ENCODE measurements at regions not wholly inside any gene's neighbourhood (a gene's known extent, or its start where the extent isn't known, plus 50 kb on each side); places are given as distances from the start of the nearest gene placed in this dataset.

GRCh38 chr3:194536871-194537637, 50.3 kb upstream of the ATP13A3 start:
- TF ChIP-seq EZH2phosphoT487 (IDR thresholded peaks at IDR 0.05; ENCODE audit: borderline replicate concordance, low read length) (no peak), EZH2 (IDR thresholded peaks at IDR 0.05; ENCODE audit: low read length, unreplicated experiment) (no peak), CTCF (conservative IDR thresholded peaks at IDR 0.05; ENCODE audit: low read depth, low read length) (no peak)
- no peak overlapping the region for H3K9ac ChIP-seq (ENCODE audit: low read length)
- 0 out of 2 replicates have a peak, but pooled peaks cover 10% of the 10 kb centered on the region for H3K36me3 ChIP-seq (ENCODE audit: low read depth, low read length)
- CTCF ChIA-PET = no interaction called here
- peak overlapping the region; percentile 6; the same call in 1 of the 2 replicates for H2AFZ ChIP-seq (ENCODE audit: low read length)
- H3K27ac ChIP-seq (ENCODE audit: low read length) = peak overlapping the region; percentile 69
- H3K79me2 ChIP-seq (ENCODE audit: low read length) = no peaks in the 10 kb centered on the region
- H3K4me1 ChIP-seq (ENCODE audit: insufficient read depth, low read length) = peaks cover 15% of the 10 kb centered on the region
- DNase-seq (peak; percentile 91), ATAC-seq (peak; percentile 80)
- H3K4me3 ChIP-seq (ENCODE audit: low read length) = peak overlapping the region; percentile 15; the same call in 1 of the 2 replicates
- no peaks in the 10 kb centered on the region for H4K20me1 ChIP-seq (ENCODE audit: low read length)
- H3K27me3 ChIP-seq (ENCODE audit: low read length) = no peaks in the 10 kb centered on the region
- H3K9me3 ChIP-seq (ENCODE audit: low read length) = peaks cover 10% of the 10 kb centered on the region
- POLR2A ChIA-PET (ENCODE audit: unreplicated experiment) = interaction anchor here (0.6 to 0.9 kb wide), 3 partner anchors 10 to 446 kb away, joined by 3 to 23 read pairs (median 9); no protein-coding TSS in a partner anchor
- H3K4me2 ChIP-seq (ENCODE audit: low read length) = peak overlapping the region; percentile 65
- no peaks in the 10 kb centered on the region for H3K9me2 ChIP-seq (replicated peaks; ENCODE audit: low read length)
- intact Hi-C loops (cut with micrococcal nuclease) = loop anchor here (1.0 to 5.0 kb wide), 4 partner anchors 10 to 56 kb away; no protein-coding TSS in a partner anchor
- H3F3A ChIP-seq (ENCODE audit: low read length, unreplicated experiment) = peaks cover 4% of the 10 kb centered on the region
- BruUV-seq (replicated peaks) = no TSS peak
